Activated CD4-positive, alpha-beta T cell treated with anti-CD3 and anti-CD28 coated beads, Interleukin-2, amount 10 ng/mL, durations not matched to agents 24 days and 14 days (primary cell): ENCODE measurements at regions not wholly inside any gene's neighbourhood (a gene's known extent, or its start where the extent isn't known, plus 50 kb on each side); places are given as distances from the start of the nearest gene placed in this dataset.
"Not testable (repeated sequence)": the region's sequence is repeated elsewhere in the genome, so short reads cannot be mapped to it uniquely, and the experiment has no call there.

ENCODE experiments used
- DNase-seq: peaks from one replicate; pipeline ENCODE4 v3.0.0; 2022
- H3K27ac Mint-ChIP-seq: one replicate; pipeline ENCODE4 v1.8.0; 2022; ENCODE audit warnings: mild to moderate bottlenecking, mixed read lengths
- H3K27me3 Mint-ChIP-seq: one replicate; pipeline ENCODE4 v1.8.0; 2022; ENCODE audit warnings: mixed read lengths
- H3K36me3 Mint-ChIP-seq: one replicate; pipeline ENCODE4 v1.8.0; 2022; ENCODE audit warnings: low read depth, mild to moderate bottlenecking, mixed read lengths
- H3K4me1 Mint-ChIP-seq: one replicate; pipeline ENCODE4 v1.8.0; 2021; ENCODE audit warnings: mixed read lengths
- H3K4me3 Mint-ChIP-seq: one replicate; pipeline ENCODE4 v1.8.0; 2022; ENCODE audit warnings: mild to moderate bottlenecking, moderate library complexity, mixed read lengths
- H3K9me3 Mint-ChIP-seq: one replicate; pipeline ENCODE4 v1.8.0; 2021; ENCODE audit warnings: mixed read lengths
- intact Hi-C: fragments of 100-400 bp; cut with micrococcal nuclease; formaldehyde crosslinking; loops from one replicate; pipeline ENCODE4 v1.15.1; 2023

GRCh38 chr7:135872861-135873260, 104.3 kb downstream of the MTPN start:
- intact Hi-C loops, DNase-seq, H3K9me3 Mint-ChIP-seq, H3K36me3 Mint-ChIP-seq, H3K4me1 Mint-ChIP-seq, H3K27ac Mint-ChIP-seq, H3K4me3 Mint-ChIP-seq, H3K27me3 Mint-ChIP-seq: not testable (repeated sequence)

- H3K27me3 Mint-ChIP-seq: peaks cover 2% of the 10 kb centered on the region
- H3K27ac Mint-ChIP-seq: no peak overlapping the region
- peaks cover 4% of the 10 kb centered on the region for H3K9me3 Mint-ChIP-seq
- DNase-seq: no peak
- intact Hi-C loops: no loop called here
- no peak overlapping the region for H3K4me3 Mint-ChIP-seq
- H3K36me3 Mint-ChIP-seq: no peaks in the 10 kb centered on the region
- H3K4me1 Mint-ChIP-seq: no peaks in the 10 kb centered on the region
Measured at GRCh38 chr7:135862586-135863340, 114.2 kb upstream of the FAM180A start.

- intact Hi-C loops: no loop called here
- H3K4me1 Mint-ChIP-seq: no peaks in the 10 kb centered on the region
- H3K27ac Mint-ChIP-seq: no peak overlapping the region
- DNase-seq: peak; percentile 5
- no peak overlapping the region for H3K4me3 Mint-ChIP-seq
- H3K36me3 Mint-ChIP-seq: no peaks in the 10 kb centered on the region
- peaks cover 5% of the 10 kb centered on the region for H3K27me3 Mint-ChIP-seq
- H3K9me3 Mint-ChIP-seq: peaks cover 4% of the 10 kb centered on the region
Measured at GRCh38 chr7:135859538-135859937, 110.9 kb upstream of the FAM180A start.

- Mint-ChIP-seq H3K4me1 (no peaks in the 10 kb centered on the region), H3K4me3 (no peak overlapping the region), H3K27me3 (peaks cover 5% of the 10 kb centered on the region), H3K36me3 (no peaks in the 10 kb centered on the region), H3K27ac (no peak overlapping the region), H3K9me3 (peaks cover 4% of the 10 kb centered on the region)
- DNase-seq: no peak
- intact Hi-C loops: no loop called here
Measured at GRCh38 chr7:135858851-135859250, 110.2 kb upstream of the FAM180A start.

GRCh38 chr7:135858379-135858778, 109.8 kb upstream of the FAM180A start:
- H3K36me3 Mint-ChIP-seq: no peaks in the 10 kb centered on the region
- no peak overlapping the region for H3K4me3 Mint-ChIP-seq
- H3K4me1 Mint-ChIP-seq: no peaks in the 10 kb centered on the region
- H3K27me3 Mint-ChIP-seq: peaks cover 5% of the 10 kb centered on the region
- no peak overlapping the region for H3K27ac Mint-ChIP-seq
- intact Hi-C loops: no loop called here
- peaks cover 4% of the 10 kb centered on the region for H3K9me3 Mint-ChIP-seq
- DNase-seq: peak; percentile 13

GRCh38 chr7:135857519-135858274, 109.1 kb upstream of the FAM180A start:
- H3K4me3 Mint-ChIP-seq: no peak overlapping the region
- H3K27me3 Mint-ChIP-seq: peaks cover 5% of the 10 kb centered on the region
- intact Hi-C loops: no loop called here
- DNase-seq: no peak
- no peak overlapping the region for H3K27ac Mint-ChIP-seq
- H3K36me3 Mint-ChIP-seq: no peaks in the 10 kb centered on the region
- peaks cover 4% of the 10 kb centered on the region for H3K9me3 Mint-ChIP-seq
- H3K4me1 Mint-ChIP-seq: no peaks in the 10 kb centered on the region

- H3K4me1 Mint-ChIP-seq: no peaks in the 10 kb centered on the region
- peaks cover 7% of the 10 kb centered on the region for H3K27me3 Mint-ChIP-seq
- H3K9me3 Mint-ChIP-seq: peaks cover 7% of the 10 kb centered on the region
- peak; percentile 2 for DNase-seq
- no peaks in the 10 kb centered on the region for H3K36me3 Mint-ChIP-seq
- intact Hi-C loops: no loop called here
- H3K4me3 Mint-ChIP-seq: no peak overlapping the region
- H3K27ac Mint-ChIP-seq: no peak overlapping the region
Measured at GRCh38 chr7:135856356-135857144, 107.9 kb upstream of the FAM180A start.

GRCh38 chr7:135855846-135856245, 107.2 kb upstream of the FAM180A start:
- H3K4me3 Mint-ChIP-seq: no peak overlapping the region
- intact Hi-C loops: no loop called here
- H3K36me3 Mint-ChIP-seq: no peaks in the 10 kb centered on the region
- DNase-seq: peak; percentile 34
- peaks cover 7% of the 10 kb centered on the region for H3K27me3 Mint-ChIP-seq
- H3K27ac Mint-ChIP-seq: no peak overlapping the region
- peaks cover 6% of the 10 kb centered on the region for H3K9me3 Mint-ChIP-seq
- H3K4me1 Mint-ChIP-seq: no peaks in the 10 kb centered on the region

- intact Hi-C loops: no loop called here
- Mint-ChIP-seq H3K4me3 (no peak overlapping the region), H3K9me3 (peaks cover 3% of the 10 kb centered on the region), H3K4me1 (no peaks in the 10 kb centered on the region), H3K36me3 (no peaks in the 10 kb centered on the region), H3K27ac (no peak overlapping the region), H3K27me3 (peaks cover 5% of the 10 kb centered on the region)
- DNase-seq: no peak
Measured at GRCh38 chr7:135853499-135853898, 104.9 kb upstream of the FAM180A start.

- Mint-ChIP-seq H3K27me3 (peaks cover 5% of the 10 kb centered on the region), H3K27ac (no peak overlapping the region), H3K9me3 (peaks cover 3% of the 10 kb centered on the region), H3K36me3 (no peaks in the 10 kb centered on the region), H3K4me3 (no peak overlapping the region), H3K4me1 (no peaks in the 10 kb centered on the region)
- intact Hi-C loops: no loop called here
- peak; percentile 28 for DNase-seq
Measured at GRCh38 chr7:135853008-135853407, 104.4 kb upstream of the FAM180A start.

GRCh38 chr7:135847242-135847641, 98.6 kb upstream of the FAM180A start:
- no peak for DNase-seq
- Mint-ChIP-seq H3K4me3 (no peak overlapping the region), H3K4me1 (no peaks in the 10 kb centered on the region), H3K27ac (no peak overlapping the region), H3K9me3 (peaks cover 11% of the 10 kb centered on the region), H3K27me3 (peaks cover 5% of the 10 kb centered on the region), H3K36me3 (no peaks in the 10 kb centered on the region)
- intact Hi-C loops: no loop called here

- Mint-ChIP-seq H3K27ac (no peak overlapping the region), H3K4me1 (no peaks in the 10 kb centered on the region)
- intact Hi-C loops: no loop called here
Measured at GRCh38 chr7:135846339-135846738, 97.7 kb upstream of the FAM180A start.

GRCh38 chr7:135845415-135846075, 96.9 kb upstream of the FAM180A start:
- peaks cover 3% of the 10 kb centered on the region for H3K27me3 Mint-ChIP-seq
- intact Hi-C loops: no loop called here
- H3K4me1 Mint-ChIP-seq: no peaks in the 10 kb centered on the region
- no peak overlapping the region for H3K27ac Mint-ChIP-seq
- peaks cover 8% of the 10 kb centered on the region for H3K9me3 Mint-ChIP-seq
- no peak for DNase-seq
- no peak overlapping the region for H3K4me3 Mint-ChIP-seq
- H3K36me3 Mint-ChIP-seq: no peaks in the 10 kb centered on the region

More at GRCh38 chr7:135846339-135846738, 97.7 kb upstream of the FAM180A start:
- Mint-ChIP-seq H3K9me3 (peaks cover 8% of the 10 kb centered on the region), H3K36me3 (no peaks in the 10 kb centered on the region), H3K27me3 (peaks cover 3% of the 10 kb centered on the region), H3K4me3 (no peak overlapping the region)
- no peak for DNase-seq
